Body of pancreas (tissue), 4 donors: ENCODE measurements at regions not wholly inside any gene's neighbourhood (a gene's known extent, or its start where the extent isn't known, plus 50 kb on each side); places are given as distances from the start of the nearest gene placed in this dataset.

ENCODE experiments used
- ATAC-seq: fragments of 150-250 bp; one replicate; pipeline ENCODE4 v1.9.1; 2016
- DNase-seq, 4 donors: peaks; one replicate each; pipeline ENCODE4 v3.0.0-alpha.2; 2019
- H3K27ac ChIP-seq, 4 donors: fragments of 200-600 bp; sonication (generic); 1 replicate in 3 of 4; 2 replicates in 1 of 4; pipeline versions ENCODE4 v1.5.1 to v1.6.1; 2016 to 2019; ENCODE audit warnings: mild to moderate bottlenecking in 1 of 4, mixed read lengths in 1 of 4, moderate library complexity in 1 of 4
- H3K27me3 ChIP-seq, 2 donors: fragments of 200-600 bp; sonication (generic); one replicate each; pipeline ENCODE4 v1.6.0; 2016; ENCODE audit warnings: mild to moderate bottlenecking in 1 of 2
- H3K36me3 ChIP-seq, 2 donors: fragments of 200-600 bp; sonication (generic); replicated peaks in 1 of 2; 2 replicates each; pipeline ENCODE4 v1.5.1; 2016; ENCODE audit warnings: low read depth in 2 of 2; ENCODE audit not compliant: insufficient read depth in 1 of 2
- H3K4me1 ChIP-seq: fragments of 200-600 bp; sonication (generic); one replicate; pipeline ENCODE4 v1.6.0; 2016
- H3K4me3 ChIP-seq, 2 donors: fragments of 200-600 bp; sonication (generic); 1 replicate in 1 of 2; 2 replicates in 1 of 2; pipeline ENCODE4 v1.5.1; 2016 to 2019
- H3K9me3 ChIP-seq, 3 donors: fragments of 200-600 bp; sonication (generic); 1 replicate in 2 of 3; 2 replicates in 1 of 3; pipeline ENCODE4 v1.5.1; 2016
- CTCF ChIP-seq, 7 experiments: fragments of 450-650 bp in 4 of 7; fragments of 200-600 bp in 3 of 7; sonication (generic) in 3 of 7; IDR thresholded peaks; one replicate each; pipeline ENCODE4 v1.5.1; 2016 to 2019; ENCODE audit warnings: antibody characterized with exemption in 7 of 7
- POLR2A ChIP-seq, 3 donors: fragments of 450-650 bp; IDR thresholded peaks; one replicate each; pipeline ENCODE4 v1.6.1; 2016; ENCODE audit warnings: antibody characterized with exemption in 3 of 3, mild to moderate bottlenecking in 2 of 3
- WGBS, 2 donors: methylation state at CpG; one replicate each; pipeline ENCODE4 v1.1.5; 2017; 5-methylcytosine and 5-hydroxymethylcytosine counted together
- intact Hi-C: fragments of 100-400 bp; cut with DNase I; formaldehyde crosslinking; loops from one replicate; pipeline ENCODE4 v1.15.1; 2023

GRCh38 chr14:31954991-31955390, 122.1 kb upstream of the ARHGAP5 start:
- intact Hi-C loops, result no loop called here
- Histone ChIP-seq H3K4me1 (no peaks in the 10 kb centered on the region), H3K27ac (no peak overlapping the region), H3K4me3 (no peak overlapping the region), H3K36me3 (no peaks in the 10 kb centered on the region), H3K27me3 (no peaks in the 10 kb centered on the region), H3K9me3 (no peaks in the 10 kb centered on the region)
- DNase-seq (no peak), ATAC-seq (no peak)
- TF ChIP-seq CTCF (IDR thresholded peaks at IDR 0.05) (no peak), POLR2A (IDR thresholded peaks at IDR 0.05) (no peak)

- Histone ChIP-seq H3K27me3 (no peaks in the 10 kb centered on the region), H3K4me1 (no peaks in the 10 kb centered on the region), H3K4me3 (no peak overlapping the region), H3K36me3 (no peaks in the 10 kb centered on the region), H3K9me3 (no peaks in the 10 kb centered on the region), H3K27ac (no peak overlapping the region)
- no peak for ATAC-seq
- no peak for TF ChIP-seq POLR2A (IDR thresholded peaks at IDR 0.05)
- no peak for TF ChIP-seq CTCF (IDR thresholded peaks at IDR 0.05)
- WGBS, 2 donors, result 56 to 64% methylated on average over 5 of the region's 5 CpGs
- no peak for DNase-seq
- intact Hi-C loops, result no loop called here
These were observed 121.0 kb upstream of the ARHGAP5 start for GRCh38 chr14:31955936-31956579.

DNA sequence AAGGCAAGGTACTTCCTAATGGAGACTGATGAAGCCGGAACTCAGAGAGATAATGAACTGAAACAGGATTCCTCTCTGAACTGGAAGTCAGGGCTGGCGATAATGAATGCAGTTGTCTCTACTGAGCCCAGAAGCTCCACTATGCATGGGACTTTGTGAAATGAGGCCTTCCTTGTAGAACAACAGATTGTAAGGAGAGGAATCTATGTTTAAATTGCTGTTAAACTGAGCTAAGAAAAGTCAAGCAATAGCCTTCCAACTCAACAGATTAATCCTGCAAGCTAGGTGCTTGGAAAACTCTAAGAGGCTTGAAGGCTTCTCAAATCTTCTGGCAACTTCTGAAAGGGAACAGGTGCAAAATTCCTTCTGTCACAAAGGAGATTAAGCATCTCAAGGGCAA, 119.5 kb upstream of the ARHGAP5 start:
- ATAC-seq, result no peak
- no peak overlapping the region for H3K27ac ChIP-seq
- no peak overlapping the region for H3K4me3 ChIP-seq
- WGBS, 2 donors, result 89 to 97% methylated on average over 2 of the region's 2 CpGs
- DNase-seq, result no peak
- H3K36me3 ChIP-seq, result no peaks in the 10 kb centered on the region
- no peaks in the 10 kb centered on the region for H3K4me1 ChIP-seq
- no peak for TF ChIP-seq POLR2A (IDR thresholded peaks at IDR 0.05)
- TF ChIP-seq CTCF (IDR thresholded peaks at IDR 0.05), result no peak
- intact Hi-C loops, result no loop called here
- H3K9me3 ChIP-seq, result no peaks in the 10 kb centered on the region
- H3K27me3 ChIP-seq, result no peaks in the 10 kb centered on the region

- ATAC-seq, result no peak
- Histone ChIP-seq H3K27me3 (no peaks in the 10 kb centered on the region), H3K27ac (no peak overlapping the region), H3K36me3 (no peaks in the 10 kb centered on the region), H3K4me3 (no peak overlapping the region), H3K9me3 (no peaks in the 10 kb centered on the region), H3K4me1 (no peaks in the 10 kb centered on the region)
- TF ChIP-seq POLR2A (IDR thresholded peaks at IDR 0.05), result no peak
- no peak for TF ChIP-seq CTCF (IDR thresholded peaks at IDR 0.05)
- intact Hi-C loops, result no loop called here
- no peak for DNase-seq
- 55 to 77% methylated on average over 5 of the region's 5 CpGs for WGBS, 2 donors
These were observed 117.1 kb upstream of the ARHGAP5 start for GRCh38 chr14:31960039-31960438.

- no peak for ATAC-seq
- peaks cover 7% of the 10 kb centered on the region for H3K4me1 ChIP-seq
- H3K27ac ChIP-seq, result no peak overlapping the region
- intact Hi-C loops, result no loop called here
- 84 to 88% methylated on average over 3 of the region's 3 CpGs for WGBS, 2 donors
- TF ChIP-seq POLR2A (IDR thresholded peaks at IDR 0.05) (no peak), CTCF (IDR thresholded peaks at IDR 0.05) (no peak)
- no peaks in the 10 kb centered on the region for H3K27me3 ChIP-seq
- DNase-seq, result no peak
- H3K36me3 ChIP-seq, result no peaks in the 10 kb centered on the region
- no peak overlapping the region for H3K4me3 ChIP-seq
- H3K9me3 ChIP-seq, result no peaks in the 10 kb centered on the region
These were observed 115.2 kb upstream of the ARHGAP5 start for GRCh38 chr14:31961896-31962295.
